Suprapubic skin (tissue), 4 donors: ENCODE measurements at regions not wholly inside any gene's neighbourhood (a gene's known extent, or its start where the extent isn't known, plus 50 kb on each side); places are given as distances from the start of the nearest gene placed in this dataset.

Experiments
- DNase-seq, 2 donors: peaks; one replicate each; pipeline ENCODE4 v3.0.0-alpha.2; 2019; ENCODE audit warnings: low spot score in 2 of 2
- H3K27ac ChIP-seq: fragments of 200-600 bp; sonication (generic); one replicate; pipeline ENCODE4 v1.5.1; 2019
- H3K27me3 ChIP-seq: fragments of 200-600 bp; sonication (generic); one replicate; pipeline ENCODE4 v1.5.1; 2019
- H3K36me3 ChIP-seq: fragments of 200-600 bp; sonication (generic); one replicate; pipeline ENCODE4 v1.5.1; 2019
- H3K4me1 ChIP-seq: fragments of 200-600 bp; sonication (generic); one replicate; pipeline ENCODE4 v1.5.1; 2019
- H3K4me3 ChIP-seq: fragments of 200-600 bp; sonication (generic); one replicate; pipeline ENCODE4 v1.5.1; 2019; ENCODE audit warnings: mild to moderate bottlenecking
- H3K9me3 ChIP-seq: fragments of 200-600 bp; sonication (generic); one replicate; pipeline ENCODE4 v1.5.1; 2019
- EP300 ChIP-seq: sonication (generic); formaldehyde crosslinking; IDR thresholded peaks from one replicate; pipeline ENCODE4 v1.6.1; 2017; ENCODE audit warnings: antibody characterized with exemption
- POLR2A ChIP-seq, 2 donors: fragments of 450-650 bp; IDR thresholded peaks; one replicate each; pipeline ENCODE4 v1.6.1; 2017; ENCODE audit warnings: antibody characterized with exemption in 2 of 2, mild to moderate bottlenecking in 2 of 2, moderate library complexity in 2 of 2
- POLR2AphosphoS5 ChIP-seq, 3 donors: sonication (generic); formaldehyde crosslinking; IDR thresholded peaks; one replicate each; pipeline ENCODE4 v1.6.1; 2017; ENCODE audit warnings: antibody characterized with exemption in 3 of 3
- WGBS: methylation state at CpG from one replicate; pipeline ENCODE4 v1.1.5; 2018; 5-methylcytosine and 5-hydroxymethylcytosine counted together
- TF ChIP-seq, protein P1 (sequence below), 2 donors: fragments of 200-600 bp in 1 of 2; fragments of 450-650 bp in 1 of 2; sonication (generic) in 1 of 2; IDR thresholded peaks; one replicate each; pipeline ENCODE4 v1.5.1; 2016 to 2019; ENCODE audit warnings: antibody characterized with exemption in 2 of 2, mild to moderate bottlenecking in 1 of 2, moderate library complexity in 1 of 2

DNA sequence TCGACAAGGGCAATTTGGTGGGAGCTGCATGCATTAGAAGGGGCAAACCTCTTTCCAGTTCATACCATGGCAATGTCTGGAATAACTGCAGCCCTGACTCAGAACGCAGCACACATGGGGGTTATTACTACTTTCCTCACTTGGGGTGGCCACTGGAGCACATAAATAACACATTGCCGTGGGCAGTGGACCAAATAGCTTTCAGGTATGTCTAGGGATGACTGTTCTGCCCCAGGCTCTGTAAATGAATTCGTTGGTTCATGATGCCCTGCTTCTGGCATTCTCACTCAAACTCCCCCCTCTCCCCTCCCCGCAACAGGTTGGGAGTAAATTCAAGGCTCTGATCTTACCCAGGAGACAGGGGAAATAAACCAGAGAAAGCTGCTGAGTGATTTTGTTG, 238.0 kb upstream of the PLET1 start:
- TF ChIP-seq POLR2A (IDR thresholded peaks at IDR 0.05), result no peak
- TF ChIP-seq EP300, result no peak
- no peak for TF ChIP-seq POLR2AphosphoS5 (IDR thresholded peaks at IDR 0.05)
- TF ChIP-seq, protein P1, sequence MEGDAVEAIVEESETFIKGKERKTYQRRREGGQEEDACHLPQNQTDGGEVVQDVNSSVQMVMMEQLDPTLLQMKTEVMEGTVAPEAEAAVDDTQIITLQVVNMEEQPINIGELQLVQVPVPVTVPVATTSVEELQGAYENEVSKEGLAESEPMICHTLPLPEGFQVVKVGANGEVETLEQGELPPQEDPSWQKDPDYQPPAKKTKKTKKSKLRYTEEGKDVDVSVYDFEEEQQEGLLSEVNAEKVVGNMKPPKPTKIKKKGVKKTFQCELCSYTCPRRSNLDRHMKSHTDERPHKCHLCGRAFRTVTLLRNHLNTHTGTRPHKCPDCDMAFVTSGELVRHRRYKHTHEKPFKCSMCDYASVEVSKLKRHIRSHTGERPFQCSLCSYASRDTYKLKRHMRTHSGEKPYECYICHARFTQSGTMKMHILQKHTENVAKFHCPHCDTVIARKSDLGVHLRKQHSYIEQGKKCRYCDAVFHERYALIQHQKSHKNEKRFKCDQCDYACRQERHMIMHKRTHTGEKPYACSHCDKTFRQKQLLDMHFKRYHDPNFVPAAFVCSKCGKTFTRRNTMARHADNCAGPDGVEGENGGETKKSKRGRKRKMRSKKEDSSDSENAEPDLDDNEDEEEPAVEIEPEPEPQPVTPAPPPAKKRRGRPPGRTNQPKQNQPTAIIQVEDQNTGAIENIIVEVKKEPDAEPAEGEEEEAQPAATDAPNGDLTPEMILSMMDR (IDR thresholded peaks at IDR 0.05), result no peak
- Histone ChIP-seq H3K36me3 (no peaks in the 10 kb centered on the region), H3K9me3 (no peaks in the 10 kb centered on the region), H3K4me1 (no peaks in the 10 kb centered on the region), H3K27ac (no peak overlapping the region), H3K27me3 (peaks cover 12% of the 10 kb centered on the region), H3K4me3 (no peak overlapping the region)
- no peak for DNase-seq
- WGBS, result 57% methylated on average over 5 of the region's 5 CpGs

DNA sequence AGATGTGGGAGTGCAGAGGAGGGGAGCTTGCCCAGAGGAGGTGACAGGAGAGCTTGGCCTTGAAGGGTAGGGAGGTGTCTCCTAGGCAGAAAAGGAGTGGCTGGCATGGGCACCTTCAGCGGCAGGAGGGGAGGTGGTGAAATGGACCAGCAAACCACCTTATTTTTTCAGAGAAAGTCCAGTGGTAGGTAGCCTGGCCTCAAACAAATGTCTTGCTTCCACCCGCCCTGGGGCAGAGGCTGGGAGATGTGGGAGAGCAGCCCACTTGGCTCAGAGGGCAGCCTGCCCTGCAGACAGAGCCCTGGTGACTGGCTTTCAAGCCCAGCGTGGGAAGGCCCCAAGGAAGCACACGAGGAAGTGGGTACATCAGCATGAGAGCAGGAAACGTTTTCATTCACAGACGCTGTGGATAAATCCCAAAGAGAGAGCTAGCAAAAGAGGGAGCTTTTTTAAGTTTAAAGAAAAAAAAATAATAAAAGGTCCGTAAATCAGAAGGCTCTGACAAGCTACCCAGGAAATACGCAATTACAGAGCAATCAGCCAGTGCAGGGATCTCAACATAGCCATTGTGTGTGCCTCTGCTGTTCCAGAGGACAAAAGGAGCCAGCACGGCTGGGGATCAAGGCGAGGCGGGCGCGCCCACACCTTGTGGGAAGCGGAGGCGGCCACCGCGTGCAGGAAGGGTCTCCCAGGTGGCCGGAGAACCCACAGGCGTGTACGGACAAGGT, 238.7 kb upstream of the PLET1 start:
- Histone ChIP-seq H3K27me3 (peaks cover 12% of the 10 kb centered on the region), H3K36me3 (no peaks in the 10 kb centered on the region), H3K27ac (no peak overlapping the region), H3K4me3 (no peak overlapping the region), H3K9me3 (no peaks in the 10 kb centered on the region), H3K4me1 (no peaks in the 10 kb centered on the region)
- 49% methylated on average over 20 of the region's 20 CpGs for whole genome bisulfite sequencing
- no peak for TF ChIP-seq POLR2AphosphoS5 (IDR thresholded peaks at IDR 0.05)
- TF ChIP-seq, protein P1 (IDR thresholded peaks at IDR 0.05), result no peak
- DNase-seq, result no peak

DNA sequence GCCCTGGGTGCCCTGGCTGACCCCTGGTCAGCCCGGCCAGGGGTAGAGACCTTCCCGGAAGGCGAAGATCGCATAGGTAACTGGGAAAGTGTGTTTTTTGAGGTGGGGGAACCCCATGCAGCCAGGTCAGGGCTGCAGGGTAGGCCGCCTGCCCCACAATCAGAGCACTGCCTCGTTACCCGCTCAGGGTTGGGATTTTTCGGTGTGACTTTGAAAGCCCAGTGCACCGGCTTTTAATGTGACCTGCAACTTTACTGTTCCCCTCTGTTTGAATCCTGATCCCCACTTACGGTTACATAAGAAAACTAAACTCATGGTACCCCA, 239.2 kb upstream of the PLET1 start:
- no peak for DNase-seq
- Histone ChIP-seq H3K9me3 (no peaks in the 10 kb centered on the region), H3K36me3 (no peaks in the 10 kb centered on the region), H3K27ac (no peak overlapping the region), H3K4me3 (no peak overlapping the region), H3K4me1 (no peaks in the 10 kb centered on the region), H3K27me3 (peaks cover 12% of the 10 kb centered on the region)
- 88% methylated on average over 10 of the region's 10 CpGs for WGBS
- no peak for TF ChIP-seq POLR2AphosphoS5 (IDR thresholded peaks at IDR 0.05)
- no peak for TF ChIP-seq EP300
- TF ChIP-seq, protein P1 (IDR thresholded peaks at IDR 0.05), result no peak
- no peak for TF ChIP-seq POLR2A (IDR thresholded peaks at IDR 0.05)

DNA sequence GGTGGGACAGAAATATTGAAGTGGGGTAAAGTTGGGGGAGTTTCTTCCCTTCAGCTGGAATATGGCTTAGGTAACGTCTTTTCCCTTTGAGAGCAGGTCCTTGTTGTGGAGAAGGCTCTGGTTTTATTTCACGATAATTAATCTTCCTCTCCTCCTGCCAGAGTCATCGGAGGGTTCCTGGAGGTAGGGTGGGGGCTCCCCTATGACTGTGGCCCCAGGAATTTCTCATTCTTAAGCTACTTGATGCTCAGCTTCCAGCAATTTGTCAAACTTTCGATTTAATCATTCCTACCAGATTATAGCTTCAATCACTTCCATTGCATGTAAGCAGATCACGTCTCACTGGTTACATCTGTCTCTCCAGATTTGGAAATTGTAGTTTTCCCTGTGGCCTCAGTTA, 242.8 kb upstream of the PLET1 start:
- 72% methylated on average over 5 of the region's 5 CpGs for WGBS
- no peak for DNase-seq
- H3K27ac ChIP-seq, result no peak overlapping the region
- H3K4me1 ChIP-seq, result no peaks in the 10 kb centered on the region
- no peak overlapping the region for H3K4me3 ChIP-seq
- no peaks in the 10 kb centered on the region for H3K36me3 ChIP-seq
- H3K9me3 ChIP-seq, result no peaks in the 10 kb centered on the region
- peaks cover 21% of the 10 kb centered on the region for H3K27me3 ChIP-seq
- TF ChIP-seq POLR2A (IDR thresholded peaks at IDR 0.05), result no peak
- TF ChIP-seq, protein P1 (IDR thresholded peaks at IDR 0.05), result no peak
- no peak for TF ChIP-seq POLR2AphosphoS5 (IDR thresholded peaks at IDR 0.05)
- TF ChIP-seq EP300, result no peak

DNA sequence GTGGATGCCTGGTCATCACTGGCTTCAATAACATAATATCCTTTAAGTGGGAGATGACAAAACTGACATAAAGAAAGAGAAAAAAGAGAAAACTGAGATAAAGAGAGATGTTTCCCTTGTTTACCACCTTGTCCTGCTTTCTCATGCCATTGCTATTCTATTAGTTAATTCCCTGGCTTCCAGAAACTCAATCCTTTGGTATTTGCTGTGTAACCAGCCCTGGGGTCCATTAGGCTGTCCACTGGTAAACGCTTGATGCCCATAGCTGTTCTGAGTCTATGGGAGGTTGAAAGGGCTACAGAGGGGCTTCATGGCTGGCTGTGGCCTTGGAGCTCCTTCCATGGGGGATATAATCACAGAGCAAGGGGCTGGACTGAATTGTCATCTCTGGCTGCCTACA, 243.4 kb upstream of the PLET1 start:
- Histone ChIP-seq H3K4me3 (no peak overlapping the region), H3K27ac (no peak overlapping the region), H3K4me1 (no peaks in the 10 kb centered on the region), H3K9me3 (no peaks in the 10 kb centered on the region), H3K27me3 (peaks cover 15% of the 10 kb centered on the region), H3K36me3 (no peaks in the 10 kb centered on the region)
- DNase-seq, result no peak
- TF ChIP-seq POLR2AphosphoS5 (IDR thresholded peaks at IDR 0.05), result no peak
- TF ChIP-seq POLR2A (IDR thresholded peaks at IDR 0.05), result no peak
- no peak for TF ChIP-seq EP300
- TF ChIP-seq, protein P1 (IDR thresholded peaks at IDR 0.05), result no peak
- 88% methylated on average over 1 of the region's 1 CpG for WGBS
